Upper lobe of left lung (tissue), 6 donors: ENCODE measurements at regions not wholly inside any gene's neighbourhood (a gene's known extent, or its start where the extent isn't known, plus 50 kb on each side); places are given as distances from the start of the nearest gene placed in this dataset.
A peak's percentile ranks its signal among the peaks of the same experiment; 100 is the strongest.

Experiments
- ATAC-seq, 2 donors: fragments of 200-7000 bp; cut with Tn5 transposase; one replicate each; pipeline ENCODE4 v1.9.1; 2022; ENCODE audit warnings: mild to moderate bottlenecking in 2 of 2, moderate library complexity in 2 of 2; ENCODE audit not compliant: low FRiP score in 2 of 2
- DNase-seq, 2 donors: peaks; one replicate each; pipeline ENCODE4 v3.0.0-alpha.2; 2019 to 2020
- H3K27ac ChIP-seq, 4 donors: fragments of 200-600 bp; sonication (generic); one replicate each; pipeline ENCODE4 v1.5.1; 2016 to 2019
- H3K27me3 ChIP-seq, 4 donors: fragments of 200-600 bp; sonication (generic); one replicate each; pipeline ENCODE4 v1.5.1; 2017 to 2019
- H3K36me3 ChIP-seq, 4 donors: fragments of 200-600 bp; sonication (generic); one replicate each; pipeline ENCODE4 v1.5.1; 2016 to 2019
- H3K4me1 ChIP-seq, 4 donors: fragments of 200-600 bp; sonication (generic); one replicate each; pipeline ENCODE4 v1.5.1; 2018 to 2019
- H3K4me3 ChIP-seq, 4 donors: fragments of 200-600 bp; sonication (generic); one replicate each; pipeline ENCODE4 v1.5.1; 2017 to 2019; ENCODE audit warnings: mild to moderate bottlenecking in 2 of 4, moderate library complexity in 1 of 4
- H3K9me3 ChIP-seq, 4 donors: fragments of 200-600 bp; sonication (generic); one replicate each; pipeline ENCODE4 v1.5.1; 2018 to 2019
- EP300 ChIP-seq, 4 donors: sonication (generic); formaldehyde crosslinking; IDR thresholded peaks; one replicate each; pipeline ENCODE4 v1.5.1; 2017; ENCODE audit warnings: antibody characterized with exemption in 4 of 4, control low read depth in 2 of 4
- POLR2A ChIP-seq, 4 donors: fragments of 450-650 bp; IDR thresholded peaks; one replicate each; pipeline ENCODE4 v1.5.1; 2016 to 2017; ENCODE audit warnings: antibody characterized with exemption in 4 of 4, mild to moderate bottlenecking in 2 of 4
- POLR2AphosphoS5 ChIP-seq, 2 donors: sonication (generic); formaldehyde crosslinking; IDR thresholded peaks; one replicate each; pipeline ENCODE4 v1.5.1; 2017; ENCODE audit warnings: antibody characterized with exemption in 2 of 2
- whole genome bisulfite sequencing, 2 donors: methylation state at CpG; one replicate each; pipeline ENCODE4 v1.1.5; 2017 to 2018; 5-methylcytosine and 5-hydroxymethylcytosine counted together
- TF ChIP-seq, protein P1 (sequence below), 6 experiments: fragments of 450-650 bp in 4 of 6; fragments of 200-600 bp in 2 of 6; sonication (generic) in 2 of 6; IDR thresholded peaks; one replicate each; pipeline ENCODE4 v1.5.1; 2016 to 2019; ENCODE audit warnings: antibody characterized with exemption in 6 of 6
- donor health status: DM: no; HTN: no; CAD: no; lungs with moderate emphysema.
- donor health status: DM: no; HTN: yes; CAD: no; lungs with severe emphysema.

DNA sequence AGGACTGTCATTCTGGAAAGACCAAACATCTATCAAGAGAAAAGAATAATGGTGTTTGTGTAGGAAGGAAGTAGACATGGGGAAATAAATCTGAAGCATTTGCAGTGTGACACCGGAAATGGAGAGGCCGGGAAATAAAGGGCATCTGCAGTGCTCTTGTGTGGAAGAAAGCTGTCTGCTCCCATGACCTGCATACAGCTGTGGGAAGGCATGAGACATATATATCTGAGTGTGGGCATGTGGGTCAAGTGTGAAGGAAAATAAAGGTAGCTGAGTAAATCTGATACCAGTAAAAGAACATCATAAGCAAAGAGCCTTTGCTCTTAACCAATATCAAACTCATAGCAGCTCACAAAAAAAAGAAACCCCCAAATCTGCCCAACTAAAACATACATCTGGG lies 72.1 kb upstream of the OR5AK2 start:
- H3K36me3 ChIP-seq, result no peaks in the 10 kb centered on the region
- 20 to 23% methylated on average over 2 of the region's 2 CpGs for WGBS, 2 donors
- H3K9me3 ChIP-seq, result no peaks in the 10 kb centered on the region
- H3K27ac ChIP-seq, result peak overlapping the region in 1 of 4 donors; percentile 34
- TF ChIP-seq POLR2A (IDR thresholded peaks at IDR 0.05) (no peak), EP300 (IDR thresholded peaks at IDR 0.05) (no peak), POLR2AphosphoS5 (IDR thresholded peaks at IDR 0.05) (no peak)
- TF ChIP-seq, protein P1, sequence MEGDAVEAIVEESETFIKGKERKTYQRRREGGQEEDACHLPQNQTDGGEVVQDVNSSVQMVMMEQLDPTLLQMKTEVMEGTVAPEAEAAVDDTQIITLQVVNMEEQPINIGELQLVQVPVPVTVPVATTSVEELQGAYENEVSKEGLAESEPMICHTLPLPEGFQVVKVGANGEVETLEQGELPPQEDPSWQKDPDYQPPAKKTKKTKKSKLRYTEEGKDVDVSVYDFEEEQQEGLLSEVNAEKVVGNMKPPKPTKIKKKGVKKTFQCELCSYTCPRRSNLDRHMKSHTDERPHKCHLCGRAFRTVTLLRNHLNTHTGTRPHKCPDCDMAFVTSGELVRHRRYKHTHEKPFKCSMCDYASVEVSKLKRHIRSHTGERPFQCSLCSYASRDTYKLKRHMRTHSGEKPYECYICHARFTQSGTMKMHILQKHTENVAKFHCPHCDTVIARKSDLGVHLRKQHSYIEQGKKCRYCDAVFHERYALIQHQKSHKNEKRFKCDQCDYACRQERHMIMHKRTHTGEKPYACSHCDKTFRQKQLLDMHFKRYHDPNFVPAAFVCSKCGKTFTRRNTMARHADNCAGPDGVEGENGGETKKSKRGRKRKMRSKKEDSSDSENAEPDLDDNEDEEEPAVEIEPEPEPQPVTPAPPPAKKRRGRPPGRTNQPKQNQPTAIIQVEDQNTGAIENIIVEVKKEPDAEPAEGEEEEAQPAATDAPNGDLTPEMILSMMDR (IDR thresholded peaks at IDR 0.05), result no peak
- no peak overlapping the region for H3K4me3 ChIP-seq
- H3K4me1 ChIP-seq, result peaks cover 3 to 15% (median 8%) of the 10 kb centered on the region in 4 donors
- no peaks in the 10 kb centered on the region for H3K27me3 ChIP-seq
- ATAC-seq (no peak), DNase-seq (no peak)

DNA sequence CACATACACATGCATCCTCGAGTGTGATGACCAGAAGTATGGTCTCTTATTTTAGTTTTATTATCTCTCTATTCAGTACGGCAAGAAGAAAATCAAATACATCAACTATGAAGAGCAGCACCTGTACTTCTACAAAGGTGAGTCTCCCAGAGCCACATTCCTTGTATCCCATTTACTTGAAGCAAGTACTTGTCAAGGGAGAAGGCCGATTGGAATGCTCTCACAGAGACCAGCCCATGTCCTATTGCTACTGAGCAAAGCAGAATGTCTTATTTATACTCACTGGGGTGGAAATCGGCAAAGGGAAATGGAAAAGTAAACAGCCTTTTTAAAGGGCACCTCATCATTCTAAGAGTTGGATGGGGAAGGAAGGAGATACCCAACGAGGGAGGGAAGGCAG lies 72.6 kb upstream of the OR5AK2 start:
- Histone ChIP-seq H3K4me1 (peaks cover 3 to 15% (median 8%) of the 10 kb centered on the region in 4 donors), H3K9me3 (no peaks in the 10 kb centered on the region), H3K27me3 (no peaks in the 10 kb centered on the region), H3K27ac (peak overlapping the region in 1 of 4 donors; percentile 34), H3K4me3 (no peak overlapping the region), H3K36me3 (no peaks in the 10 kb centered on the region)
- DNase-seq (no peak), ATAC-seq (no peak)
- TF ChIP-seq POLR2AphosphoS5 (IDR thresholded peaks at IDR 0.05), result no peak
- 20 to 30% methylated on average over 5 of the region's 5 CpGs for WGBS, 2 donors

DNA sequence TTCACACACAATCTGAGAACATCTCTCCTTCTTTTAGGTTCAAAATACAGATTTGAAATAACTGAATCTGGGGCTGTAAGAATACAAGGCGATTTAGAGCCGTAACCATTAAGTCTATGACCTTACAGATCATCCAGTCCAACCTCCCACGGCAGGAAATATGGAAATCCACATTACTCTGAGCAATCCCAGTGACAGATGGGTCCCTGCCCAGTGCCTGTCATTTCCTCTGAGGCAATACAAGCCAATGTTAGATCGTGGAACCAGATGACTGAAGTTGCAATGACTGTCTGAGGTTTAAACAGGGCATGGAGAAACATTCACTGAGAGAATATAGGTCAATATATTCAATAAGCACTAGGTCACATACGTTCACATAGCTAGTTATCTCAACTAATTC lies 77.4 kb upstream of the OR5AK2 start:
- Histone ChIP-seq H3K4me1 (peaks cover 0 to 7% (median 5%) of the 10 kb centered on the region in 4 donors), H3K4me3 (no peak overlapping the region), H3K36me3 (no peaks in the 10 kb centered on the region), H3K27me3 (no peaks in the 10 kb centered on the region), H3K27ac (no peak overlapping the region), H3K9me3 (no peaks in the 10 kb centered on the region)
- TF ChIP-seq, protein P1 (IDR thresholded peaks at IDR 0.05), result no peak
- TF ChIP-seq POLR2A (IDR thresholded peaks at IDR 0.05), result no peak
- no peak for TF ChIP-seq POLR2AphosphoS5 (IDR thresholded peaks at IDR 0.05)
- TF ChIP-seq EP300 (IDR thresholded peaks at IDR 0.05), result no peak
- DNase-seq, result no peak
- 62 to 74% methylated on average over 5 of the region's 5 CpGs for WGBS, 2 donors
- ATAC-seq, result no peak

DNA sequence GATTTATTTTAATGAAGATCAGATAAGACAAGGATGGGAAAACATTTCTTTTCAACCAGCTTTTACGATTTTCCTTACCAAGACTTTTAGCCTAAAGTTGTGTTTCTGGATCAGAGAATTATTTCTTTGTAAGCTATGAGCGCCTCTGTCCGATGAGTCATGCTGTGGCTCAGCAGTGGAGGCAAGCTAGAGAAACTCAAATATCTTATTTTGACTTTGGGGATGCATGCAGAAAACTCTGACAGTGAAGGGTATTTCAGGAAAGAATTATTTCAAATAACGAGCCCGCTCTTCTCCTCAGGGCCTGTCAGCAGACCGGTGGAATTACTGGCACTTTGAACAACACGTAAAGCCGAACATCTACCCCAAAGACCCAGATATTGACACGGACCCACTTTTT lies 77.9 kb upstream of the OR5AK2 start:
- Histone ChIP-seq H3K27me3 (no peaks in the 10 kb centered on the region), H3K4me1 (peaks cover 0 to 2% (median under 1%) of the 10 kb centered on the region in 4 donors), H3K9me3 (no peaks in the 10 kb centered on the region), H3K27ac (no peak overlapping the region), H3K36me3 (no peaks in the 10 kb centered on the region), H3K4me3 (no peak overlapping the region)
- ATAC-seq, result no peak
- no peak for DNase-seq
- TF ChIP-seq EP300 (IDR thresholded peaks at IDR 0.05) (no peak), POLR2A (IDR thresholded peaks at IDR 0.05) (no peak), POLR2AphosphoS5 (IDR thresholded peaks at IDR 0.05) (no peak)
- TF ChIP-seq, protein P1 (IDR thresholded peaks at IDR 0.05), result no peak
- 90 to 92% methylated on average over 9 of the region's 9 CpGs for WGBS, 2 donors

DNA sequence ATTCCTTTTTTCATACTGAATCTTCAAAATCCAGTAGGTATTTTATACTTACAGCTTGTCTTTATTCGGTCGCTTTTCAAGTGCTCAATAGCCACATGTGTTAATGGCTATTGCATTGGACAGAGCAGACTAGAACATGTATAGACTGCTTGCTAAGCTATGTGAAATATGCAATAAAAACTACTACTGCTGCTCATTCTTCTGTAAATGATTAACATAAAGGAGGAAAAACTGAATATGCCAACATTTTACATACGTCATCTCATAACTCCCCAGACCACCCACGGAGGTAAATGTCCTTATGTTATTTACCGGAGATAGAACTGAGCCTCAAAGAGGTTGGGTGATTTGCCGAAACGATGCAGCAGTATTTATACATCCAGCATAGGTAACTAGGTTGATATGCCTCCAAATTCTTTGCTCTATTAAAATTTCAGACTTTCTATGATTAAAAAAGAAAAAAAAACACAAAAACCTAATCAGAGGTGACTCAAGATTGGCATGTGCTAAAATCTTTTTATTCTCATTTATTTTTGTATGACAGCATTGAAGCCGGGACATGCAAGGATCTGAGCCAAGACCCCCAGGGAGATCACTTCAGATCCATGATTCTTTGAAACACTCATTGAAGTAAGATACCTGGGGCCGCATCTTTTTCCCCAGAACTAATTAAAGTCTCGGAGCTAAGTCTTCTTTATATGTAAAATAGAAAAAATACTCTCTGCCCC lies 78.5 kb upstream of the OR5AK2 start:
- DNase-seq, result no peak
- H3K4me3 ChIP-seq, result no peak overlapping the region
- H3K9me3 ChIP-seq, result no peaks in the 10 kb centered on the region
- H3K27me3 ChIP-seq, result no peaks in the 10 kb centered on the region
- no peaks in the 10 kb centered on the region for H3K4me1 ChIP-seq
- WGBS, 2 donors, result 77 to 78% methylated on average over 10 of the region's 10 CpGs
- H3K36me3 ChIP-seq, result no peaks in the 10 kb centered on the region
- no peak for ATAC-seq
- no peak overlapping the region for H3K27ac ChIP-seq
- TF ChIP-seq POLR2AphosphoS5 (IDR thresholded peaks at IDR 0.05) (no peak), POLR2A (IDR thresholded peaks at IDR 0.05) (no peak), EP300 (IDR thresholded peaks at IDR 0.05) (no peak)
- TF ChIP-seq, protein P1 (IDR thresholded peaks at IDR 0.05), result no peak
